Activated CD8-positive, alpha-beta memory T cell treated with anti-CD3 and anti-CD28 coated beads, Interleukin-2, amount 10 ng/mL, durations not matched to agents 7 days and 5 days (primary cell): ENCODE measurements at regions not wholly inside any gene's neighbourhood (a gene's known extent, or its start where the extent isn't known, plus 50 kb on each side); places are given as distances from the start of the nearest gene placed in this dataset.

ENCODE experiments used
- ATAC-seq: fragments of 150-1000 bp; cut with Tn5 transposase; one replicate; pipeline ENCODE4 v1.10.0; 2021; ENCODE audit warnings: moderate library complexity
- CTCF ChIA-PET: fragments of 350-600 bp; sonication (Branson Sonifier 250); formaldehyde crosslinking; loops from one replicate; lab custom pipeline; 2021; ENCODE audit warnings: antibody characterized with exemption; lab: Charles Lee
- DNase-seq: peaks from one replicate; pipeline ENCODE4 v3.0.0-alpha.2; 2020
- H3K27ac Mint-ChIP-seq: one replicate; pipeline ENCODE4 v1.8.0; 2021; ENCODE audit warnings: mild to moderate bottlenecking, mixed read lengths
- H3K27me3 Mint-ChIP-seq: one replicate; pipeline ENCODE4 v1.8.0; 2021; ENCODE audit warnings: mixed read lengths
- H3K36me3 Mint-ChIP-seq: one replicate; pipeline ENCODE4 v1.8.0; 2021; ENCODE audit warnings: mild to moderate bottlenecking, mixed read lengths
- H3K4me1 Mint-ChIP-seq: one replicate; pipeline ENCODE4 v1.8.0; 2021; ENCODE audit warnings: mixed read lengths
- H3K4me3 Mint-ChIP-seq: one replicate; pipeline ENCODE4 v1.8.0; 2021; ENCODE audit warnings: mild to moderate bottlenecking, moderate library complexity, mixed read lengths
- H3K9me3 Mint-ChIP-seq: one replicate; pipeline ENCODE4 v1.8.0; 2022; ENCODE audit warnings: low read depth, mixed read lengths

DNA sequence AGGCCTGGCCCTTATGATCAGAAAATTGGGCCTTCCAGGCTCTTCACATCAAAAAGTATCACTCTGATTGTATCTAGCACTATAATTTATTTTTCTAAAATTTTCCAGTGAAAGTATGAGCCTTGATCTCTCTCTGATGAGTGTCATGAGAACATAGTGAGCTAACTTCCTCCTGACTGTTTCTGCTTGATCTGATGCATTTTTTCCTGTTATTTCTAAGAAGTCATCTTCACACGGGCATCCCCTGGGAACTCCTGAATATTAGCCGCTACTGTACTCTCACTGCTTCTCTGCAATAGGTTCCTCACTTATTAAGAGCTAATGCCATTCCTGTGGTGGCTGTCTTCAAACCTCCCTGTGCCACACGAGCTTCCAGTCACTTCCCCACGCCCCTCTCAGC is 63.1 kb upstream of the ZPBP start:
- Mint-ChIP-seq H3K9me3 (no peaks in the 10 kb centered on the region), H3K27ac (peak overlapping the region; percentile 44), H3K4me3 (no peak overlapping the region), H3K36me3 (peaks cover 2% of the 10 kb centered on the region), H3K4me1 (peaks cover 18% of the 10 kb centered on the region), H3K27me3 (no peaks in the 10 kb centered on the region)
- DNase-seq (no peak), ATAC-seq (no peak)
- CTCF ChIA-PET, result interaction anchor here (0.6 to 2.7 kb wide), 7 partner anchors 14 to 985 kb away, joined by 3 to 8 read pairs (median 3); no protein-coding TSS in a partner anchor

GRCh38 chr7:50155755-50156154 is 62.7 kb upstream of the ZPBP start:
- Mint-ChIP-seq H3K4me1 (peaks cover 18% of the 10 kb centered on the region), H3K27me3 (no peaks in the 10 kb centered on the region)
- CTCF ChIA-PET, result interaction anchor here (0.9 to 2.7 kb wide), 5 partner anchors 14 to 986 kb away, joined by 3 to 8 read pairs (median 3); no protein-coding TSS in a partner anchor

GRCh38 chr7:50153995-50154394 is 60.9 kb upstream of the ZPBP start:
- CTCF ChIA-PET, result interaction anchor here (2.3 kb wide), 1 partner anchor 11 kb away, joined by 8 read pairs; no protein-coding TSS in a partner anchor

More at GRCh38 chr7:50155755-50156154, 62.7 kb upstream of the ZPBP start:
- no peak overlapping the region for H3K27ac Mint-ChIP-seq
- no peaks in the 10 kb centered on the region for H3K9me3 Mint-ChIP-seq
- ATAC-seq (no peak), DNase-seq (no peak)
- H3K36me3 Mint-ChIP-seq, result peaks cover 2% of the 10 kb centered on the region
- H3K4me3 Mint-ChIP-seq, result no peak overlapping the region

DNA sequence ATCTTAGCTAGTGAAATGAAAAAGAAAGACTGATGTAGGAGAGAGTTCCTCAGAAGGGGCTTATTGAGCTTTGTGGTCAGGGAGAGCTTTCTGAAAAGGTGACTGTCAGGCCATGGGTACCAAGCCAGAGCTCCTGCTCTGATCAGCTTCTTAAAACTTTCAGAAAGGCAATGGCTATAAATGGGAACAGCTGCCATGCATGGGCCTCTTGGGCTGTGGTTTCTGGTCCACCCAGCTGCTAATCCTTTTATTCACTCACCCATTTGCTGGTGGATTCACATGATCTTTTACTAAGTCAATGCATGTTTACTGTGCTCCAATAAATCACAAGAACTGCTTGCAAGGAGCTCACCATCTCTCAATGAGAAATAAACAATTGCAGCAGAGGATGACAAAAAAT is 60.1 kb upstream of the ZPBP start:
- Mint-ChIP-seq H3K9me3 (no peaks in the 10 kb centered on the region), H3K36me3 (peaks cover 2% of the 10 kb centered on the region), H3K4me3 (no peak overlapping the region), H3K27ac (no peak overlapping the region), H3K27me3 (no peaks in the 10 kb centered on the region), H3K4me1 (peaks cover 25% of the 10 kb centered on the region)
- ATAC-seq, result no peak
- CTCF ChIA-PET, result interaction anchor here (0.7 to 2.3 kb wide), 4 partner anchors 10 to 264 kb away, joined by 3 to 8 read pairs (median 6); partner anchors contain the start of gene ZPBP
- DNase-seq, result no peak

More at GRCh38 chr7:50153995-50154394, 60.9 kb upstream of the ZPBP start:
- Mint-ChIP-seq H3K27me3 (no peaks in the 10 kb centered on the region), H3K4me3 (no peak overlapping the region), H3K27ac (no peak overlapping the region), H3K4me1 (peaks cover 20% of the 10 kb centered on the region), H3K36me3 (peaks cover 2% of the 10 kb centered on the region), H3K9me3 (no peaks in the 10 kb centered on the region)
- ATAC-seq (no peak), DNase-seq (no peak)

GRCh38 chr7:50152486-50152885 is 59.4 kb upstream of the ZPBP start:
- CTCF ChIA-PET, result interaction anchor here (0.7 to 2.3 kb wide), 4 partner anchors 9 to 265 kb away, joined by 3 to 8 read pairs (median 6); partner anchors contain the start of gene ZPBP
- Mint-ChIP-seq H3K9me3 (no peaks in the 10 kb centered on the region), H3K27me3 (no peaks in the 10 kb centered on the region), H3K27ac (no peak overlapping the region), H3K36me3 (peaks cover 2% of the 10 kb centered on the region), H3K4me1 (peaks cover 29% of the 10 kb centered on the region), H3K4me3 (no peak overlapping the region)
- DNase-seq (no peak), ATAC-seq (no peak)

DNA sequence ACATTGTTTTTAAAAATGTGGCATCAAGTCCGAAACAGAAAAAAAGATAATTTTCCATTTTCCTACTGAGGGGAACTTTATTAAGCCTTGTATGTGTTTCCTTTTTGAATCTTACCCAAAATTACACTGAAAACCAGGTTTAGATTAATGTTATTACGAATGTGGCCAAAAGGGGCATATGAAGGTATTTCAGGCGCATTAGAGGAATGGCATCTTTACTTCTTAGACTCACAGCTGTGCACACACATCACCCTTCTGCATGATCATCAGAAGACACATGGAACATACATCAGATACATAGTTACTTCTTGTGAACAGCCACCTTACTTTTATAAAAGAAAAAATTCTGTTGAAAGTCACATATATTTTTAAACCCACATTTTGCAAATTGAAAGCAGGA is 58.6 kb upstream of the ZPBP start:
- H3K4me1 Mint-ChIP-seq, result peaks cover 23% of the 10 kb centered on the region
- CTCF ChIA-PET, result interaction anchor here (1.7 to 2.3 kb wide), 3 partner anchors 8 to 266 kb away, joined by 5 to 8 read pairs (median 7); no protein-coding TSS in a partner anchor

DNA sequence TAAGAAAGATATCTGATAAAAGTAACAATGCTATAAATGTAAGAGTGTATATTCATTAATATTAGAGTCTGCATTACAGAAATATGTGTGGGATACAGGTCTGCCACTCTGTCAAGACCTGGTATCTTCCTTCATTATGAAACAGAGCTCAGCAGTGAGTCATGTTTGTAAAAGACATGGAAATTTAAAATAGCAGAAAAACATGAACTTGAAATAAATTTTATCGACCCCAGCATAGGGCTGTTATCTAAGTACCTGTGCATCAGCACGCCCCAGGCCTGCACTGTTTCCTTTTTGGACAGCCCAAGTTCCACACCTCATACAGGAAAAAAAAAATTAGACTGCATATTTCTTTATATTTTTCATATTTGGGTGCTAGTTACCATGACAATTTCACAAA is 58.0 kb upstream of the ZPBP start:
- Mint-ChIP-seq H3K27ac (no peak overlapping the region), H3K9me3 (no peaks in the 10 kb centered on the region), H3K27me3 (no peaks in the 10 kb centered on the region), H3K36me3 (peaks cover 2% of the 10 kb centered on the region), H3K4me3 (no peak overlapping the region), H3K4me1 (peaks cover 24% of the 10 kb centered on the region)
- ATAC-seq (no peak), DNase-seq (no peak)
- CTCF ChIA-PET, result interaction anchor here (3.6 kb wide), 1 partner anchor 266 kb away, joined by 14 read pairs; no protein-coding TSS in a partner anchor

More for the DNA sequence above, 58.6 kb upstream of the ZPBP start:
- H3K27me3 Mint-ChIP-seq, result no peaks in the 10 kb centered on the region
- DNase-seq, result no peak
- H3K27ac Mint-ChIP-seq, result no peak overlapping the region
- peaks cover 2% of the 10 kb centered on the region for H3K36me3 Mint-ChIP-seq
- ATAC-seq, result no peak
- H3K9me3 Mint-ChIP-seq, result no peaks in the 10 kb centered on the region
- H3K4me3 Mint-ChIP-seq, result no peak overlapping the region

DNA sequence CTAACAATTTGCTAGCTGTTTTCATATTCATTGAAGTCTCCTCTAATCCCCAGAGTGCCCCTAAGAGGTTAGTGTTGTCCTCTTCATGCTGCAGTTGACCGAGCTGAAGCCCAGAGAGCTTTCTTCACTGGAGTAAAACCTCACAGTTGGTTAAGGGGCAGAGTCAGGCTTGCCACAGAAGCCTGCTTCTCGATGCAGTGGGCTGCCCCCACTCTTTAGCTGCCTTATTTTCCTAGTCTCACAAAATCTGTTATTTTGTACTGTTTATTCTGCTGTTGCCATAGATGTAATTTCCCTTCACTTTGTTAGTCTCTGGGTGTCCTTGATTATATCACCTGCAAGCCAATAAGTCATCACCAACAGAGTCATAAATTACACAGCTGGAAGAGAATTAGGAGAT is 56.3 kb upstream of the ZPBP start:
- Mint-ChIP-seq H3K4me3 (no peak overlapping the region), H3K9me3 (no peaks in the 10 kb centered on the region), H3K4me1 (peaks cover 31% of the 10 kb centered on the region), H3K27me3 (no peaks in the 10 kb centered on the region), H3K36me3 (no peaks in the 10 kb centered on the region), H3K27ac (no peak overlapping the region)
- ATAC-seq, result no peak
- DNase-seq, result no peak
- CTCF ChIA-PET, result interaction anchor here (1.6 to 3.6 kb wide), 2 partner anchors 57 to 268 kb away, joined by 6 to 14 read pairs; partner anchors contain the start of gene ZPBP

DNA sequence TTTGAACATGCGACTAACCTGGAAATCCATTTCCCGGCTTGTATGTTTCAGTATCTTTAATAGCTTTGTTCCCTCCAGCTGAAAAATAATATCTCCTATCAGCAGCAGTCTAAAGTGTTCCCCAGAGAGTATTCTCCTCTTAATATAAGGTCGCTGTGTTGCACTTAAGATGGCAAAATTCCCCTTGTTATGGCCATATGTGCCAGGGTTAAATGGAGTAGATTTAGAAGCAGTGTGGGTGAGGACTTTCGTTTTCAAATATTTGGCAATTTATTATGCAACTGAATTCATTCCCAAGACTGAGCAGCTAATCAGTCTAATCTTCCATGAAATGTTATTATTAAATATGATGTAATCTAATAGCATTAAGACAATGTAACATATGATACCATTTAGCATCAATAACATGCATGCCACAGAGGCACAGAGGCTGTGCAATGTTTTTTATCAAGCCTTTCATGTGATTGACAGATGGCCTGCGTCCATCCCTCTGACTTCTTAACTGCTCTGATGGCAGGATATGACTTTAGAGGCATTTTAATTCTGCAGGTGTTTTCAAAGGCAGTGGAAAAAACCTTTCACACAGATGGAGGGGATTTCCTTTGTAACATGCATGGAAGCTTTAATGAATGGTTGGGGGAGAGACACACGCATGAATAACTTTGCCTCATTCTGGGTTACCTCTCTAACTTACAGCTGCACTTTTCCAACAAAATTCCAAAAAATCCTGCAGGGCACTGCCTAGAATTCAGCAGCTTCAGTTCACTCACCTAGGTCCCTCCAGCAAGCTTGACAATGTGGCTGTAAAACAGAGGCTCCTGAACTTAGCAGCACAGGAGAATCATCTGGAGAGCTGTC is 55.1 kb upstream of the ZPBP start:
- DNase-seq (no peak), ATAC-seq (peak; percentile 47)
- H3K9me3 Mint-ChIP-seq, result no peaks in the 10 kb centered on the region
- no peak overlapping the region for H3K27ac Mint-ChIP-seq
- no peaks in the 10 kb centered on the region for H3K27me3 Mint-ChIP-seq
- CTCF ChIA-PET, result interaction anchor here (0.9 to 3.6 kb wide), 5 partner anchors 19 to 300 kb away, joined by 3 to 14 read pairs (median 3); no protein-coding TSS in a partner anchor
- no peaks in the 10 kb centered on the region for H3K36me3 Mint-ChIP-seq
- H3K4me3 Mint-ChIP-seq, result no peak overlapping the region
- peaks cover 33% of the 10 kb centered on the region for H3K4me1 Mint-ChIP-seq

- Mint-ChIP-seq H3K4me3 (no peak overlapping the region), H3K9me3 (no peaks in the 10 kb centered on the region), H3K27me3 (no peaks in the 10 kb centered on the region), H3K27ac (no peak overlapping the region), H3K4me1 (peaks cover 38% of the 10 kb centered on the region), H3K36me3 (no peaks in the 10 kb centered on the region)
- CTCF ChIA-PET, result interaction anchor here (1.7 kb wide), 1 partner anchor 271 kb away, joined by 4 read pairs; no protein-coding TSS in a partner anchor
- no peak for DNase-seq
- no peak for ATAC-seq
These were observed 53.6 kb upstream of the ZPBP start for GRCh38 chr7:50146692-50147091.

DNA sequence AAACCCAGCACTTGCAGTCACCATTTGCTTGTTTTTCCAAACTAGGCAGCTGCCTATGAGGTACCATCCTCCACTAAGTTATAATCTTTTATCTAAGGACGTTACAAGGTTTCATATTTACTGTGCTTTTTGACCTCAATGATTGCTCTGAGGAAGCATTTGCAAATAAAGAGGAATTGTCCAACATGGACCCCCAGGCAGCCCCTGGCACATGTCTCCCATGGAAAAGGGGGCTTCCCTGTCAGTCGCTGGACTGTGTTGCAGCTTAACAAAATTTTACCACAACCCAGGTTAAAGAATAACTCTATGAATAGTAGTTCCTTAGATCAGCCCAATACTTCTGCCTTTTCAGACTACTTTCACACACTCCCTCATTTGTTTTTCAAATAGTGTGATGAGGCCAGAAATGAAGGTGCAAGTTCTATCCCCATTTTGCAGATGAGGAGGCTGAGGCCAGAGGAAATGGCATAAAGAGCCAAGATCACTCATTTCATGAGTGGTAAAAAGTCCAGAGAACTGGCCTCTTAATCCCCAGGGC is 52.8 kb upstream of the ZPBP start:
- no peak overlapping the region for H3K4me3 Mint-ChIP-seq
- no peak for DNase-seq
- H3K27me3 Mint-ChIP-seq, result peaks cover 5% of the 10 kb centered on the region
- H3K36me3 Mint-ChIP-seq, result no peaks in the 10 kb centered on the region
- CTCF ChIA-PET, result interaction anchor here (1.1 to 4.1 kb wide), 3 partner anchors 59 to 272 kb away, joined by 4 to 27 read pairs (median 5); no protein-coding TSS in a partner anchor
- ATAC-seq, result peak; percentile 46
- no peaks in the 10 kb centered on the region for H3K9me3 Mint-ChIP-seq
- H3K4me1 Mint-ChIP-seq, result peaks cover 40% of the 10 kb centered on the region
- H3K27ac Mint-ChIP-seq, result peak overlapping the region; percentile 13

DNA sequence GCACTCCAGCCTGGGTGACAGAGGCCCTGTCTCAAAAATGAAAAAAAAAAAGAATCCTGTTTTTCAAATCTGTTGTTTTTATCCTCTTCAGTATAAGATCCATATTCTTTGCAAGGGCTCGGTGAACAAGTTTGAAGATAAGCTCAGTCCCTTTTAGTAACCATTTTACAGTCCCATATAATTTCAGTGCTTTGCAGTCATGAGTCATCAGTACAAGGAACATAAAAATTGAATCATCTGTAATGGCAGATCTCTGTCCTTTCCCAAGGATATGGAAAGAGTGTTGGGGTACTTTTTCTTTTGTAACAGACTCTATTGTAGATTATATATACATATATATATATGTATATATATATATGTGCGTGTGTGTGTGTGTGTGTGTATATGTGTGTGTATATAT is 52.2 kb upstream of the ZPBP start:
- peaks cover 10% of the 10 kb centered on the region for H3K27me3 Mint-ChIP-seq
- peaks cover 40% of the 10 kb centered on the region for H3K4me1 Mint-ChIP-seq
- H3K9me3 Mint-ChIP-seq, result no peaks in the 10 kb centered on the region
- no peak overlapping the region for H3K27ac Mint-ChIP-seq
- DNase-seq, result no peak
- no peak for ATAC-seq
- no peaks in the 10 kb centered on the region for H3K36me3 Mint-ChIP-seq
- CTCF ChIA-PET, result interaction anchor here (1.1 to 4.1 kb wide), 4 partner anchors 60 to 303 kb away, joined by 3 to 27 read pairs (median 13); no protein-coding TSS in a partner anchor
- H3K4me3 Mint-ChIP-seq, result no peak overlapping the region
